Suprapubic skin (tissue), 4 donors: ENCODE measurements at regions not wholly inside any gene's neighbourhood (a gene's known extent, or its start where the extent isn't known, plus 50 kb on each side); places are given as distances from the start of the nearest gene placed in this dataset.

Experiments used
- CTCF ChIP-seq, 2 donors: fragments of 200-600 bp in 1 of 2; fragments of 450-650 bp in 1 of 2; sonication (generic) in 1 of 2; IDR thresholded peaks; one replicate each; pipeline ENCODE4 v1.5.1; 2016 to 2019; ENCODE audit warnings: antibody characterized with exemption in 2 of 2, mild to moderate bottlenecking in 1 of 2, moderate library complexity in 1 of 2
- EP300 ChIP-seq: sonication (generic); formaldehyde crosslinking; IDR thresholded peaks from one replicate; pipeline ENCODE4 v1.6.1; 2017; ENCODE audit warnings: antibody characterized with exemption
- POLR2A ChIP-seq, 2 donors: fragments of 450-650 bp; IDR thresholded peaks; one replicate each; pipeline ENCODE4 v1.6.1; 2017; ENCODE audit warnings: antibody characterized with exemption in 2 of 2, mild to moderate bottlenecking in 2 of 2, moderate library complexity in 2 of 2
- POLR2AphosphoS5 ChIP-seq, 3 donors: sonication (generic); formaldehyde crosslinking; IDR thresholded peaks; one replicate each; pipeline ENCODE4 v1.6.1; 2017; ENCODE audit warnings: antibody characterized with exemption in 3 of 3

GRCh38 chr17:13293421-13293820, 275.6 kb upstream of the ELAC2 start:
- TF ChIP-seq POLR2AphosphoS5 (IDR thresholded peaks at IDR 0.05) (no peak), CTCF (IDR thresholded peaks at IDR 0.05) (no peak), POLR2A (IDR thresholded peaks at IDR 0.05) (no peak), EP300 (no peak)
